AG10803 (cell line): ENCODE measurements at regions not wholly inside any gene's neighbourhood (a gene's known extent, or its start where the extent isn't known, plus 50 kb on each side); places are given as distances from the start of the nearest gene placed in this dataset.

Experiments used
- DNase-seq: peaks from one replicate; pipeline ENCODE4 v3.0.0; 2010; ENCODE audit warnings: low read depth
- H3K4me3 ChIP-seq: 2 replicates; pipeline ENCODE4 v1.5.1; 2011; ENCODE audit warnings: mild to moderate bottlenecking, low read length, control low read depth
- CTCF ChIP-seq: conservative IDR thresholded peaks from 2 replicates; pipeline ENCODE4 v1.5.1; 2011; ENCODE audit warnings: mild to moderate bottlenecking, low read length, control low read depth, inconsistent platforms

GRCh38 chr1:201720522-201720844 is 108.5 kb upstream of the IPO9 start:
- no peak overlapping the region for H3K4me3 ChIP-seq
- DNase-seq: no peak
- TF ChIP-seq CTCF: no peak

- TF ChIP-seq CTCF: no peak
- H3K4me3 ChIP-seq: no peak overlapping the region
- DNase-seq: peak; percentile 61
Measured at GRCh38 chr1:201721082-201722049, 107.6 kb upstream of the IPO9 start.

- no peak for DNase-seq
- no peak overlapping the region for H3K4me3 ChIP-seq
- no peak for TF ChIP-seq CTCF
Measured at GRCh38 chr1:201724039-201724765, 104.8 kb upstream of the IPO9 start.

GRCh38 chr1:201724766-201725118 is 104.2 kb upstream of the IPO9 start:
- H3K4me3 ChIP-seq: no peak overlapping the region
- no peak for TF ChIP-seq CTCF
- DNase-seq: no peak

GRCh38 chr1:201726700-201727099 is 102.3 kb upstream of the IPO9 start:
- H3K4me3 ChIP-seq: no peak overlapping the region

GRCh38 chr1:201728731-201729130 is 100.2 kb upstream of the IPO9 start:
- no peak for TF ChIP-seq CTCF
- no peak for DNase-seq
- H3K4me3 ChIP-seq: no peak overlapping the region

More at GRCh38 chr1:201726700-201727099, 102.3 kb upstream of the IPO9 start:
- DNase-seq: no peak
- TF ChIP-seq CTCF: no peak
